ENCODE measurements at regions not wholly inside any gene's neighbourhood (a gene's known extent, or its start where the extent isn't known, plus 50 kb on each side); places are given as distances from the start of the nearest gene placed in this dataset.

DNA sequence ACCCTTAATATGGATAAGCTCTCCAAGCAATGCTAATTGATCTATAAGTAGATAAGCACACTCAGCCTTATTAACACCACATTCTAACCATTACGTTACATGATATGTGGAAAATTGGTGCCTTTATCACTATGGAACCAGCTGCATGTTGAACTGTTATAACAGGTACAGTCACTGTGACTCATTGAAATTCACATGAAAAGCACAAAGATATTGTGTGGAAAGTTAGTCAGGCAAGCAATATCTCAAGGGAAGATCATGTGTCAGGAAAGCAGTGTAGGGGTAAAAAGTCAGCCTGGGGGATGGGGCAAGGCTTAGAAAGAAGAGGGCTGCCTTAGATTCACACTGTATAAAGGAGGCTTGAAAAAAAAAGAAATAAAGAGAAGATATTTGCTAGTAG is 313.7 kb upstream of the SMIM31 start:
- no peak for DNase-seq

GRCh38 chr4:164441109-164441508 is 312.8 kb upstream of the SMIM31 start:
- no peak for DNase-seq

DNA sequence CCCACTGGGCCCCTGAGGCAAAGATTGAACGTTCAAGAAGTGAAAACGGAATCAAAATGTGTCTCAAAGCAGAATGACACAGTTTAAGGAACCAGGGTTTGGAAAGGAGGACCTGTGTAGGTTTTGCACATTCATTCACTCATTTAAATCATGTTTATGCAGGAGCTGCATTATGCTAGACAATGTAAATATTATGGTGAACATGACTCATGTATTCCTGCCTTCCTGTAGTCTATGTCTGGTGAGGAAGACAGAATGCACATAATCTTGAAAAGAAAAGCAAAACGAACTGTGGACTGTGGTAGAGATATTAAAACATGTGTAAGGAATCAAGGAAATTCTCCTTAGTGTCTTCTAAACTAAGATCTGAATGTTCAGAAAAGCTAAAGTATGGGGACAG is 311.8 kb upstream of the SMIM31 start:
- DNase-seq: no peak

- DNase-seq: no peak
Observed at GRCh38 chr4:164446516-164446915, 307.4 kb upstream of the SMIM31 start.

- DNase-seq: no peak
Observed at GRCh38 chr4:164461901-164462300, 292.0 kb upstream of the SMIM31 start.

- DNase-seq: no peak
Observed at GRCh38 chr4:164462471-164462870, 291.5 kb upstream of the SMIM31 start.

DNA sequence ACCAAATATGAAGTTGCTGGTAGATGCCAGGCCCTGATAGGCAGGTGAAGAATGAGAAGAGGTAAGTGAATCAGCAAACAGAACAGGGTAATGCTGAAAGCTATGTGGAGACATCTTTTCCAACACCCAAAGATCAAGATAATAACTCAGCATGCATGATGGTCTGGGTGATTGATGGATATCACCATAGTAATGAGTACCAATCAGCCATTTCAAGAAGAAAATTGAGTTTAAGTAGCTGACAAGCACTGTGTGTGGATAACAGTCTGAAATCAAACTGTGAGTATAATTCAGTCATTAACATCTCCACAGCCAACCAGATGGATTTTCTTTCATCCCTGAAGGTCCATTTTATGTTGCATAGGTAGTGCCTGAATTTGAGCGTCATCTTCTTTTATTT is 289.6 kb upstream of the SMIM31 start:
- DNase-seq: no peak

GRCh38 chr4:164467493-164467892 is 286.4 kb upstream of the SMIM31 start:
- no peak for DNase-seq

DNA sequence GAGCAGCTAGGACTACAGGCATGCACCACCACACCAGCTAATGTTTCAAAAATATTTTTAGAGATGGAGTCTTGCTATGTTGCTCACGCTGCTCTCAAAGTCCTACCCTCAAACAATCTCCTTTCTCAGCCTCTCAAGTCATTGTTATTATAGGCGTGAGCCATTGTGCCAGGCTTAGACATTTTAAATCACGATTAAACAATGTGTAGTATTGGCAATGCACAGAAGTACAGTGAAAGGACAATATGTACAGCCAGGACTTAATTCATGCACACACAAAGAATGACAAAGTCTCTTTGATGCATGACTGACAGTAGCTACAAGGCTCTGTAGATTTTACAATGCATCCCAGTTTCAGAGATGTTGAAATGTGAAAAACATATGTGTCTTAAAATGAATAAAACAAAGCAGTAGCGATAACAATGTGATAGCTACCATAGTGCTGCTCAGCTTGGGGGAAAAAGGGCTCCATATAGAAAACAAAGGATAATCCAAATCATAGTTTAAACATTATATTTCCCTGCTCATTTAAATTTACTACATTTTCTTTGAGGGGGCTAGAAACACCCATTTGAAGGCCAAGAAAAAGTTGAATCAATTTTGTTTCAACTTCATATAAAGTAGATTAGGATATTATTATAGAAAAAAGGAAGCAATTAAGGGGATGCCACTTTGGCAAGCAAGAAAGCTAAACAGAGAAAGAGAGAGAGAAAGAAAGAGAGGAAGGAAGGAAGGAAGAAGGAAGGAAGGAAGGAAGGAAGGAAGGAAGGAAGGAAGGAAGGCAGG is 272.4 kb upstream of the SMIM31 start:
- no peak for DNase-seq

DNA sequence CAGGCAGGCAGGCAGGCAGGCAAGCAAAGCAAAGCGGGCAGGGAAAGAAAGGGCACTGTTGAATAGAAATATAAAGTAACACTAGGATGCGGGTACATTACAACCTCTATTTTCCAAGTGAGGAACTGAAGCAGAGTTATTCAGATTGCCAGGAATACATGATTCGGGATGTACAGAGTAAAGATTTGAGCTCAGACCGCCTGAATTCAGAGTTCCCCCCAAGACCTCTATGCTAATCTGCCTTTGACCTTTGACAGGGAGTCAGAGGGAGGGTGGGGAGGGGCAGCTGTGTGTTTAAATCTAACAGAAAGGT is 271.9 kb upstream of the SMIM31 start:
- no peak for DNase-seq

DNA sequence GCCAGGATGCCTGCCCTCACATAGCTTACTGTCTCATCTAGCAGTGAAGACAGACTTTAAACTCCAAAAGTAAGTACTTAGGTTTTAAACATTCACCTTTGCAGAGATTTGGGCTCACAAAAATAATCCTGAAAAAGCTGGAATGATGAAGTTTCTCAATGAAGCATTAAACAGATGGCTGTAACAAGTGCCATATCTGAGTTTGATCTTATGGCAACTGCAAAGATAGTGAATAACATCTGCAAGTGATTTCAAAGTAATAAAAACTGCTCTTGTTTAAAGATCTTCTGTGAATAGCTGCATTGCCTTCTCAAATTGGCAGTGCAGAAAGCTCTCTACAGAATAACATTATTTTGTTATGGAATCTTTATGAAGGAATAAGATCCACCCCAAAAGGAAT is 271.2 kb upstream of the SMIM31 start:
- no peak for DNase-seq

- no peak for DNase-seq
Observed at GRCh38 chr4:164483711-164484110, 270.2 kb upstream of the SMIM31 start.

DNA sequence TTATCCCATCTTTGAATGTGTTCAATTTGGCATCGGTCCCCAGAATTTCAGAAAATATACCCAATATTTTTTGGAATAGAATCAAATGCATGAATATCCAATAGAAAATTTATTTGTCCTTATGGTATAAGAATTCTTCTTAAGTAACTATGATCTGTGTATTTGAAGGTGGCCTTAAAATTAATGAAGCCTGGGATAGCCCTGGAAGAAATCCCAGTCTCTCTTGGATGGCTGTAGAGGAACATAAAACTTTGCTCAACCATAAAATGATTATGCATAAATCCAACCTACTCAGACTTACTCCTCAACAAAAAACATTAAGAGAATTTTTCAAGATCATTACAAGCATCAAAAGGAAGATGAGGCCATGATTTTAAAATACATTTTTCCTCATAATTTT is 269.4 kb upstream of the SMIM31 start:
- no peak for DNase-seq

- DNase-seq: no peak
Observed at GRCh38 chr4:164485136-164485535, 268.8 kb upstream of the SMIM31 start.

DNA sequence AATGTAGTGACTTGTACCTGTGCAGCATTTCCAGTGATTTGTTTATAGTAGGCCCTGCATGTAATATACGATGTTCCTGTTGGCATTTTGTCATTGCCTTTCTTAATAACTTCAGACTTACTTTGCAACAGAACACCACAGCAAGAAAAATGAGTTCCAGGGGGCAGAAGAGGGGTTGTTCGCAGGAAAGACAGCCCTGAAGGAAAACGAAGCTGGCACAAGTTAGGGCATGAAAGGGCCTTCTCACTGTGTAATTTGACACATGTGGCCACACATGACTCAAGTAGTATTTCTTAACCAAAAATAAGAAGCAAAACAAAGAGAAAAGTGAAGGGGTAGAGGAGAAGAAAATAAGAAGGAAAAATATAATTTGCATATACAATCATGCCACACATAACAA is 265.8 kb upstream of the SMIM31 start:
- no peak for DNase-seq

DNA sequence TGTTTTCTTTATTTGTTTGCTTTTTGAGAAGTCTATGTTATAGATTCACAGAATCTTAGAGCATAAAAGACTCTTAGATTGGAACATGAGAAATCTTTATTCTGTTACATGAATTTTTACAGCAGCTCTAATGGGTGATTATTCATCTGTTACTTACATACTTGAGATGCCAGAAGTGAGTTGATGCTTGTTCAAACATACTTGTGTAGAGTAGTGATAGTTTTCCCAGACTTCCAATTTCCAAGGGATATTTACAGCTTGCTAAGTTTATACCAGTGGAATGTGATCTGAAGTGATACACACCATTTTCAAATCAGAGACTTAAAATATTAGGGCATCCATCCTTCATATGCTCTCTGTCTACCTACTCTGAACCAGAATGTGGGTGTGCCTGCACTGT is 252.9 kb upstream of the SMIM31 start:
- no peak for DNase-seq

DNA sequence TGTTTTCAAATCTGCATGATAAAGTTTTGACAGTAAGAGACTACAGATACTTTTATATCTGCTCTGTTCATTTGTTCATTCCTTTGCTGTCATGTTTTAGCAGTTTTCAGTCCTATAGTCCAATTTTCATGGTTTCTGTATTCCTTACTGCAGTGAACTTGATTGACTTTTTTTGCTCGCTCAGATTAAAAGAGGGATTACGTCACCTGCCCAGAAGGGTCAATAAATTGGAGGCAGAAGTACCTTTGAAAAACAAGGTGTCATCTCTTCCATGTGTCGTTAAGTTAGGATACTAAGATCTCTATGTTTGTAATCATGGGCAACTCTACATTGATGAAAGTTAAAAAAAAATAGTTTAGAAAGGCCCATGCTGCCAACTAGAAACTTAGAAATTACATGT is 250.1 kb upstream of the SMIM31 start:
- no peak for DNase-seq

DNA sequence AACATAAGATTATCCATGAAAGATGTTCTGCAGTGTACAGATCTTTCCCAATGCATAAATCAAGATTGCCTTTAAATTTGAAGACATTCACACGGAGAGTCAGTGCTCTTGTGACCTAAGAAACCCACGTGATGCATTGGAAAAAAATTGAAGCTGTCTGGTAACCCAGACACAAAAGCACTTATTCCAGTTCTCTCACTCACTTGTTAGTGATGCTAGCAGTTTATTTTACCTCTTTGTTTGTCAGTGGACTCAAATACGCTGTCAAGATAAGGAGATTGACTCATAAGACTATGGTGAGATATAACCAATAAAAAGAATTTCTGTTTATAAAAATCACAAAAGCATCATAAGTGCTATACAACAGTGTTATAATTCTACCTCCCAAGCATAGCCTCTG is 245.8 kb upstream of the SMIM31 start:
- no peak for DNase-seq

- no peak for DNase-seq
Observed at GRCh38 chr4:164508771-164509170, 245.2 kb upstream of the SMIM31 start.

DNA sequence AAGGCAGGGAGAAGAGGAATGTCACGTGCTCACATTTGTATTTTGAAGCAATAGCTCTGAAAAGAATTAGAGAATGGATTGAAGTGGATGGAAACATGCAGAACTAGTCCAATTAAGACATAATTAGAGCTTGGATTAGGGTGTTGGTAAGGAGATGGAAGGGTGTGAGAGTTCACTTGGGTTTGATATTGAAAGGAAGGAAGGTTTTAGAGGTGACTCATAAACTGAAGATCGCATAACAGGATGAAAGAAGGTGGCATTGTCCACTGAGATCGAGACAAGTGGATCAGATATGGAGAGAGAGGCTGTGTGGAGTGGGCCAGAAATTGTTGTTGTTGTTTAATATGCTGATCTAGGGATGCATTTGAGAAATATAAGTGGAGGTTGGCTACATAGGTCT is 244.0 kb upstream of the SMIM31 start:
- no peak for DNase-seq

GRCh38 chr4:164512124-164512523 is 241.8 kb upstream of the SMIM31 start:
- DNase-seq: no peak

- DNase-seq: no peak
Observed at GRCh38 chr4:164514765-164515164, 239.2 kb upstream of the SMIM31 start.

- DNase-seq: no peak
Observed at GRCh38 chr4:164524789-164525188, 229.1 kb upstream of the SMIM31 start.

GRCh38 chr4:164526933-164527583 is 226.9 kb upstream of the SMIM31 start:
- no peak for DNase-seq

GRCh38 chr4:164529058-164529457 is 224.9 kb upstream of the SMIM31 start:
- DNase-seq: no peak
